Caki2 (cell line): ENCODE measurements at regions not wholly inside any gene's neighbourhood (a gene's known extent, or its start where the extent isn't known, plus 50 kb on each side); places are given as distances from the start of the nearest gene placed in this dataset.

ENCODE experiments used
- DNase-seq: peaks from one replicate; pipeline ENCODE4 v3.0.0-alpha.2; 2015; ENCODE audit warnings: low read depth
- in situ Hi-C: cut with HindIII; loops from 2 replicates; pipeline ENCODE4 v1.10.0; 2016; ENCODE audit warnings: low sequenced_read_pairs, low pct_unique_long_range_greater_than_20kb, mixed read lengths

DNA sequence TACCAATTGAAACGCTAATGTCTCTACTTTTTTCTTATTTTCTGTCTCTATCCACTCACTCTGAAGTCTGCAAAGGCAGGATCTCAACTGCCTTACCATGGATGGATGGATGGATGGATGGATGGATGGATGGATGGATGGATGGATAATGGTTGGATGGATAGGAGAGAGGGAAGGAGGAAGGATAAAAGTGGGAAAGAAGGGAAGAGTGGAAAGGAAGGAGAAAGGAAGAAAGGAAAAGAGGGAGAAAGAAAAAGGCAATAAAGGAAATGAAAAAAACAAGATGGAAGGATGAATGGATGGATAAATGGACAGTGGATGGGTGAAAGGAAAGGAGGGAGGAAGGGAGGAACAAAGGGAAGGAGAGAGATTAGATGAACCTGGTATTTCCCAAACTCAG lies 506.0 kb downstream of the MN1 start:
- DNase-seq, result no peak
- in situ Hi-C loops, result no loop called here

DNA sequence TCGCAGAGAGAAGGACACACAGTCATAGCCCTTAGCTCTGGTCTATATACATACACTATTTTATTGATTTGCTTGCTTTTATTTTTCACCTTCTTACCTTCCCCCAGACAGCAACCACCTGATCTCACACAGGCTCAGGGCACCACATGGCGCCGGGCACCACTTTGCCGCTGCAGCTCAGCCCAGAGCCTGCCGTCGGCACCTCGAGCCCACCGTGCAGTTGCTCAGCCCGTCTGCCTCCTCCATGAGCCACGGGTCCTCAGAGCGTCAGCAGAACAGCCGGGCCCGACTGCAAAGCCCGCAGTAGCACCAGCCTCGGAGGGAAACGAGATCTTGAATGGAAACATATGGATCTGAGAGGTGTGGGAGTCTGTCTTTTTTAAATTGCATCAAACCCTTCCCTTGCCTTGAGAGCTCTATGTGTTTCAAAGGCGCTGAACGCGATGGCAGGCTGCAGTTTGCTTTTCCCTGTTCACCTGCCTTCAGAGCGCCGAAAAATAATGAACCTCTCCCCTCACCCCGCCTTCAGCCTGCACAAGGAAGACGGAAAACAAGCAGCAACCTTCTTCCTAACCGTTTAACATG lies 505.4 kb downstream of the MN1 start:
- in situ Hi-C loops, result no loop called here

DNA sequence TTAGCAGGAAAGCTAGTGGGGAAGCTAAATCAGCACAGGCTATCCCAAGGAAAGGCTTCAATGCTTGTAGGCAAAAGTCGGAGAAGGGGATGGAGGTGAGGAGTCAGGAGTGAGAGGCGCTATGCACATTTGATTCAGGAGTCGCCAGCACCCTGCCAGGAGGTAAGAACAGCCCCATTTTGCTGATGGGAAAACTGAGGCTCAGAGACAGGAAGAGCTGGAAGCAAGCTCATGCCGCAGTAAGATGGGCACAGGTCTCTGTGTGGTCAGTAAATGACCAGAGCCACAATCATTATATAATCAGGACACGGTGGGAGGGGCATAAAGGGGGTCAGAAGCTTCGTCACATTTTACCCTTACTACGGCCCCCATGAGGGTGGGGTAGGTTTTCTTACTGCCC lies 504.4 kb downstream of the MN1 start:
- in situ Hi-C loops, result no loop called here

More for the DNA sequence above, 505.4 kb downstream of the MN1 start:
- DNase-seq, result no peak

DNA sequence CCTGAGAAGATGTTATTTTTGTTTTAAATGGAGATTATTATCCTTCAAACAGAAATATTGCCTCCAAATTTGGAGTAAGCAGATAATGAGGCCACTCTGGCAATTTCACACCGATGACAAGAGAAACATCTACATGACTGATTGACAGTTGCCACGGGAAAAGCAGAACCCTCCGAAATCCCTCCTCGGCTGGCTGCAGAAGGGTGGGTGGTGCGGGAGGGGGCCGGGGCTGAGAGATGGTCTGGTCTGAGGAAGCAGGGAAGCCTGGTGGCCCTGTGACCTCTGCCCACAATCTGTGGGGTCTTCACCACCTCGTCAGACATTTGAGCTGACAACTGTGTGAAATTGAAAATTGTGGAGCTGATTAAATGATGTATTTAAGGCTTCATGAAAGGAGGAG lies 503.2 kb downstream of the MN1 start:
- in situ Hi-C loops, result no loop called here
- DNase-seq, result no peak

More for the DNA sequence above, 504.4 kb downstream of the MN1 start:
- DNase-seq, result no peak

DNA sequence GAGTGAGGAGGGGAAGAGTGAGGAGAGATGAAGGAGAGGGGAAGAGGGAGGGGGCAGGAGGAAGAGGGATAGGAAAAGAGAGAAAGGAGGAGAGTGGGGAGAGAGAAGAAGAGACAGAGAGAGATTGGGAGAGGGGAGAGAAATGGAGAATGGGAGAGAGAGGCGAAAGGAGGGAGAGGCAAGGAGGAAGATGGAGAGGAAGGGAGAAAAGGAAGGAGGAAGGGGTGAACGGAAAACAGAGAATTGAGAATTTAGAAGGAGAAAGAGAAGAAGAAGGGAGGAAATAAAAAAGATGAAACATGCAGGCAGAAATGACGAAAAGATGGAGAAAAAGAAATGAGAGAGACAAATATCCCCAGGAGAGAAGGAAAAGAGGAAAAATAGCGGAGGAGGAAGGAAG lies 502.8 kb downstream of the MN1 start:
- no peak for DNase-seq

DNA sequence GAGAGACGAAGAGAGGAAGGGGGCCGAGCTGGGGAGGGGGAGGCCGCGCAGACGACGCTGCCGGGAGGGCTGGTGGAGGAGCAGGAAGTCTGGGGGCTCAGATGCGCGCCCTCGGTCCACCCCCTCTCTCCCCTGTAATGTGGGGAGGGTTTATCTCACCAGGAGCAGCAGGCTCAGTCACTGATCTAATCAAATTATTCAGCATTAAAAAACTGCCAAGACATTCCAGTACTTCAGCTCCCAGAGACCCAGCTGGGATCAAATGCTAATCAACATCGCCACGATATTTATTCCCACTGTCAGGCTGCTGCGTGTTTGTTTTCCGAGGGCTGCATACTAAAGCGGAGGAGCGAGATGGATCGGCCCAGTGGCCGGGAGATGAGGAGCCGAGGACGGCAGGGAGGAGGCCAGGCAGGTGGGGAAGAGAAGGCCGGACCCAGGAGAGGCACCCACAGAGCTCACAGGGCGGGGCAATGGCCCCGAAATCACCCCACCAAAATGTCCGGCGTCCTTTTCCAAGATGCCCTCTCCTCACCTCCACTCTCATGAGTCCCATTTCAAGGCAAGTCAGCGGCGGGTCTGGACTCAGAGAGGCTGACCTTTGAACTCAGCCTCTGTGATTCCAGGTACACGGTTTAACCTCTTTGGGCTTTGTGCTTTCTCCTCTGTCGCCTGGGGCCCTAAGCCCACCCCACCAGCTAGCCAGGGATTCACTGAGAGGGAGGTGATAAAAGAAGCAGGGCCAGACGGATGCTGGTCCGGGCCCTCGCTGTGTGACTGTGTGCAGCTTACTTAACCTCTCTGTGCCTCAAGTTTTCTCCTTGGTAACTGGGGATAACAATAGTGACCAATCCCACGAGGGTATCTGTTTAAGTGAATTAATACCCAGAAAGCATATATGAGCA lies 502.1 kb downstream of the MN1 start:
- DNase-seq, result no peak
- in situ Hi-C loops, result no loop called here

More for the DNA sequence above, 502.8 kb downstream of the MN1 start:
- in situ Hi-C loops, result no loop called here

DNA sequence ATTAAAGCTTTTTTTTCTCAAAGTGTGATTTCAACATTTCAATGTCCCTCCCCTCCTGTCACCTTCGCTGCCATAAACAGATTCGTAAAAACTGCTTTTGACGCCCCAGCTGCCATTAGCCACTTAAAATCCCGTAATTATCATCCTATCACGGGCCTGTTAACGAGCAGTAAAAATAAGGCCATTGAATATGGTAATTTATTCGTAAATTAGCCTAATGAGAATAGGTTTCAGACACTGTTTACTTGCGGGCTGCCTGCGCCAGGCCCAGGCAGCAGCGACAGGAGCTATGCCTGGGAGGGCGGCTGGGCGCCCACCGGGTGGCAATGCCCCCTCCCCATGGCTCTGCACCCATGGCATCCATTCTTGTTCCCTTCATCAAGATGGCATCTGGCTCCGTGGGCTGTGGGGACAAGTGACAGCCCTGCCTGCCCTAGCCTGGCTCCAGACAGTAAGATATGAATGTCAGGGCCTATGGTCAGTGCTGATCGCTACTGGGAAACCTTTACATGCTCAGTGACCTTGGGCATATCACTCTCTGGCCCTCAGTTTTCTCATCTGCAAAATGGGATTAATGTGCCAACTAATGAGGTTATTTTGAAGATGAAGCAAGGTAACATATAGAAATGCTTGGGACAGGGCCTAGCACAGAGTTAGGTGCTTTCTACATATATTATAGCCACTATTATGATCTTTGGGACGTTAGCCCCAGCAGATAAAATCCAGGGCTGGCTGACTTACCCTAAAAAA lies 500.8 kb downstream of the MN1 start:
- in situ Hi-C loops, result no loop called here
- DNase-seq, result no peak

DNA sequence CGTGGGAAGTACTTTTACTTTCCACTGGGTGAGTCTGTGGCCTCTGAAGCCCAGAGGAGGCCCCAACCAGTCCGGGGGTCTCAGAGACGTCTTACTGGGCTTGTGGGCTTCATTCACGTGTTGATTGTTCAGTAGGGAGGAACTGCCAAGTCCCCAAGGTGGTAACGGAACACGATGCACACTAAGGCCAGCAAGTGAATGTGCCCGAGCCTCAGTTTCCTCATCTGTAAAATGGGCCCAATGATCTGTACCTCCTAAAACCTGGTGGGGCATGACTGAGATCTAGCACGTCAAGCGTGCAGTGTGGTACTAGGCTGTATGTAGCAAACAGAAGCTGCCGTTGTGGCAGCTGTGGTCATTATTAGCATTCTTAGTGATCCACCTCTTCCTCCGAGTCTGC lies 499.1 kb downstream of the MN1 start:
- in situ Hi-C loops, result no loop called here

DNA sequence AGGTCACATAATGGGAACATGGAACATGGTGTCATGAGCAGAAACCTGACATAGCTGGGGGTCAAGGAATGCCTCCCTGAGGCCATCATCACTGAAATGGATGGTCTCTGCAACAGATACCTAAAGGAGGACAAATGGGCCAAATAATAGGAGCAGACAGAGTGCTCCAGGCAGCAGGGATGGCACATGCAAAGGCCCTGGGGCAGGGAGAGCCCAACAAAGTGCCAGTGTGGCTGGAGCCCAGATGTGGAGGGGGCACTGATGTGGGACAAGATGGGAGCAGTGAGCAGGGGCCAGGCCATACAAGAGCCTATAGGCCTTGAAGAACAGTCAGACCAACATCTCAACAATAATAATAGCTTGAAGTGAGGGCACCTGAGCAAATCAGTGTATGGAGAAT lies 497.8 kb downstream of the MN1 start:
- in situ Hi-C loops, result no loop called here

More for the DNA sequence above, 499.1 kb downstream of the MN1 start:
- no peak for DNase-seq

DNA sequence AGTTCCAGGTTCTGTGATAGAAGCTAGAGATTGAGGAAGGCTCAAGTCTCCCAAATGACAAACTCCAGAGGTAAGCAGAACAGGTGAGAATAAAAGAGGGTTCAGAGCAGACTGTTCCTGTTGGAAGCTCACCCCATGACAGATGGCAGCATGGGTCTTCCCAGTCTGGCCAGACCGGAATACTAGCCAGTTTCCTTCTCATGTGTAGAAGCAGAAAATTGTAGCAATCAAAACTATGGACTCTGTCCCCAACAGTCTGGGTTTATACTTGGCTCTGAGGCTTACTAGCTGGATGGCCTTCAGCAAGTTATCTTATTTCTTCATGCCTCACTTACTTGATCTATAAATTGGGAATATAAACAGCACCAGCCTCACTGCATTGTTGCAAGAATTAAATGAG lies 494.8 kb downstream of the MN1 start:
- in situ Hi-C loops, result no loop called here
- no peak for DNase-seq

More for the DNA sequence above, 497.8 kb downstream of the MN1 start:
- DNase-seq, result no peak

DNA sequence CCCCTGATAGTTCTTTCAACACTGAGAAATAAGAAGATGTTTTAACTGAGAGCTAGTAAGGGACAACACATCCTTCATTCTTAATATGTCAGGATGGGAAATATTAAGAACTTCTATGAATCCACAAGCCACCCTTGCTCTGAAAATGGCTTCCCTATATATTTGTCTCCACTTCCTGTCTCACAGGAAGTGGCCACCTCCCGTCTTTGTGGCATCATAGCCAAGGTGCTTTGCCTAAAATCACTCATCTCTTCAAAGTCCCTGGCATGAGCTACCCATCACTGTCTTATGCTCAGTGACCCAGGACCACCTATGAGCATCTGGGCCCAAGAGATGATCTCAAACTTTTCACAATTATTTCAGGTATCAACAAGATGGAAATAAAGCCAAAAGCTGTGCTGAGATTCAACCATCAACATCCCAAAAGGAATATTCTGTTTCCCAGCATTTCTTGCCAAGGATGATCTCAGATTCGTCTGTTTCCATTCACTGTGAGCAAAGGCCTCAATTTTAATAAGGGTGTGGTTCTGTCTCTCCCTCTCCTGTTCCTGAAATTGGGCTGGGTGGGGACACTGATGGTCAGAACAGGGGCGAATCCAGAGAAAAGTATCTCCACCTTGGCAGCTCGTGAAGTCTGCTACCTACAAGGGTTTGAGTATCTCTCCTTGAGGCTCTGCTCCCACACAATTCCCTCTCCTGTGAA lies 493.9 kb downstream of the MN1 start:
- DNase-seq, result no peak
- in situ Hi-C loops, result no loop called here

DNA sequence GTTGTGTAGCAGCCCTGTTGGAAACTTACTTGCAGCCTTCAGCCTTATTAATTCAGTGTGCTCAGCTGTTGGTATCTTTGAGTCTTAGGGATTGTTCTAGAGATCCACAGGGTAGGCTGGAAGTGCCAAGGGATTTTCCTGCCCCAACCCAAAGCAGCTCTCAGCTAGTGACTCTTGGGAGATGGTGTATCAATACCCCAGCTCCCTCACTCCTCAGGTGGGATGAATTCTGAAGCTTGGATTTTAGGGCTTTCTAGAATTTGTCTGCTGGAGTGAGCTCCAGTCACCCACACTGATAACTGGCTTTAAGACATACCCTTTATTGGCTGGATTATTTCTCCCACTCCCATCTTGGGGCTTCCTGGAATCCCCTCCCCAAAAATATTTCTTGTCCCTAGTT lies 493.0 kb downstream of the MN1 start:
- DNase-seq, result no peak
- in situ Hi-C loops, result no loop called here

DNA sequence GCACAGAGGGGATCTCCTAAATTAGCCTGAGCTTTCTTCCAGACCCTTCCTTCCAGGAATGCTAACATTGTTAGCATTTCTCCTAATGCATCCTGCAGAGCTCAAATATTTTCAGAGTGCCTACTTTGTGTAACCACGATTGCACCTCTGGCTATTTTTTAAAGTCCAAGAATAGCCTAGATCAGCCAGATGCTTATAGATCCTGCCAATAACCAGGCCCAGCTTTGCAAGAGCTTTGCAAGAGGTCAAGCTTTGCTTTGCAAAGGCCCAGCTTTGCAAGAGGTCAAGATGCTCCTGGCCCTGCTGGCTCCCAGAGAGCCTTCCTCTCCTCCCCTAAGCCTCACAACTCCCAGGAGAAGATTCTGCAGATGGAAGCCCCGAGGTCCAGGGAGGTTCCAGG lies 491.9 kb downstream of the MN1 start:
- in situ Hi-C loops, result no loop called here

DNA sequence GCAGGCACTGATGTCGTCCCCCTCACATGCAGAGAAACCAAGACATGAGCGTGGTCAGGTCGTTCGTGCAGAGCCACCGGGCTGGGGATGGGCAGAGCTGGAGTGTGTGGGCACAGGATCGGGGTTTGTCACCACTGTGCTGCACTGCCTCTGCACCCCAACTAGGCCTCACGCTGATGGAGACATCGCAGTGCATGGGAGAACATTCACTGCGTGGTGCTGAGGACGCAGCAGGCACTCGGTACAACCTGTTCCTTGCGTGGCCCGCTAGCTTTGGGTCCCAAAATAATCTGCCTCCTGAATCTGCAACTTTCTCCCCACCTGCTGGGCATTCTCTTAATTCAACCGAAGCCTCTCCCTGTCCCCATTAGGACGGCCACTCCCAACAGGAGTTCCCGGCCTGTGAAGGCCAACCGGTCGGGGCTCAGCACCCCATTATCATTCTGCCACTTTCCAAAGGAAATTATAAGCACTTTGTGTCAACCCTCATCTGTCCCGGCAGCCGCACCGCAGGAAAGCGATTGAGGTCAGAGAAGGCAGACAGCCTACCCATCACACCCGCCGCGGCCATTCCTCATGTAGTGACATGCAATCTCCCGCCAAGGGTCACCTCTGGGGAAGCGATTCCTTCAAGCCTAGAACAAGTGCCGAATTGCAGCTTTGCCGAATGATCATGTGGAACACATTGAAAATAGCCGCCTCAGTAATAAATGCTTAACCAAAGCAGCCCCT lies 490.4 kb downstream of the MN1 start:
- DNase-seq, result no peak
- in situ Hi-C loops, result no loop called here

More for the DNA sequence above, 491.9 kb downstream of the MN1 start:
- DNase-seq, result no peak

DNA sequence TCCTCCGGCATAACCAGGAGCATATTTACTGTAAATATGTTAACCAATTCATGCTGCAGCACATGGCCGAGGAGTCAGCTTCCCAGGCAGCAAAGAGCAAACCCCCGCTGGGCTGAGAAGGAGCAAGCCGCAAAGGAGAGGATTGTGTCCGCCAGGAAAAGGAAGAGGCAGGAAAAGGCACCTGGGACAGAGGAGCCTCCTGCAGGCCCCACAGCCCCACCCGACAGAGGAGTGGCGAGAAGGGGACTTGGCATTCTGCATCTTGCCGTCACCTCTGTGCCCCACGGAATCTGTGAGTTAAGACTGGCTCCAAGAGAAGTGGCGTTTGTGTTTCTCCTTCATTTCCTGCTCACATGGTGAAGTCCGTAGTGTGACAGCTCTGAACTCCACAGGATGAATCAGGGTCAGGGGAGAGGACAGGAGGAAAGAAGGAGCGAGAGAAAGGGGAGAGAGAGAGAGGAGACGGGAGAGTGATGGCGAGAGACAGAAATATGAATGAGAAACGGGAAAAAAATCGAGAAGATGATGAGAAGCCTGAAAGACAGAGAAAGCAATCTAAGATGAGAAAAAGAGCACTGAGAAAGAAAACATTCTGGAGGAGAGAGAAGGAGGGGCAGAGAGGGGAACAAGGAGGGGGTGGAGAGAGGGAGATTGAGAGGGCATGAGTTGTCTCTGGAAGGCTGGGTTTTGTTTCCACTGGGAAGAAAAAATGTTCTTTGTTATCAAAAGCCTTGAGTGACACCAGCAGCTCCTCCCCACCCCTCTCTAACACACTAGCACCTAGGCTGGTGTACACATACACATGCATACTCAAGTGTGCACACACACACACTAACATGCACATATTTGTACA lies 489.6 kb downstream of the MN1 start:
- no peak for DNase-seq
- in situ Hi-C loops, result no loop called here

DNA sequence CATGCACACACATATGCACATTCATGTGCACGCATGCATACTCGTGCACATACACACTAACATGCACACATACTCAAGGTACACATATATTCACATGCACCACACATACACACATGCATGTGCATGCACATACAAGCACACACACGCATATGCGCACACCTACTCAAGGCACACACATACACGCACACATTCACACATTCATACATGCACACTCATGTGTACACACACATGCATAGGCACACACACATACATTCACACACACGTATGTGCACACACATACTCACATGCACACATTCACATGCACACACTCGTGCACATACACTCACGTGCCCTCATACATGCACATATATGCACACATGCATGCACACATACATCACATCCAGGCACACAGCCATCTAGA lies 489.0 kb downstream of the MN1 start:
- in situ Hi-C loops, result no loop called here
- no peak for DNase-seq
